ENCODE measurements at regions not wholly inside any gene's neighbourhood (a gene's known extent, or its start where the extent isn't known, plus 50 kb on each side); places are given as distances from the start of the nearest gene placed in this dataset.
"Not testable (repeated sequence)": the region's sequence is repeated elsewhere in the genome, so short reads cannot be mapped to it uniquely, and the experiment has no call there.

- no peak overlapping the region for H3K4me3 ChIP-seq (ENCODE audit: low read length)
These were observed 95.4 kb upstream of the DAZL start for GRCh38 chr3:16700651-16701050.

GRCh38 chr3:16704941-16705340 lies 99.7 kb upstream of the DAZL start:
- no peak overlapping the region for H3K4me3 ChIP-seq (ENCODE audit: low read length)
- DNase-seq (ENCODE audit: low read depth, low spot score), result no peak

More at GRCh38 chr3:16700651-16701050, 95.4 kb upstream of the DAZL start:
- DNase-seq (ENCODE audit: low read depth, low spot score), result no peak

GRCh38 chr3:16707260-16707659 lies 102.0 kb upstream of the DAZL start:
- H3K4me3 ChIP-seq (ENCODE audit: low read length), result no peak overlapping the region
- no peak for DNase-seq (ENCODE audit: low read depth, low spot score)

GRCh38 chr3:16708285-16708684 lies 103.1 kb upstream of the DAZL start:
- no peak overlapping the region for H3K4me3 ChIP-seq (ENCODE audit: low read length)

GRCh38 chr3:16711691-16712090 lies 106.5 kb upstream of the DAZL start:
- not testable (repeated sequence) for DNase-seq (ENCODE audit: low read depth, low spot score); H3K4me3 ChIP-seq (ENCODE audit: low read length)

More at GRCh38 chr3:16708285-16708684, 103.1 kb upstream of the DAZL start:
- DNase-seq (ENCODE audit: low read depth, low spot score), result no peak

GRCh38 chr3:16715281-16715680 lies 110.1 kb upstream of the DAZL start:
- no peak overlapping the region for H3K4me3 ChIP-seq (ENCODE audit: low read length)
- no peak for DNase-seq (ENCODE audit: low read depth, low spot score)

GRCh38 chr3:16719426-16719825 lies 114.2 kb upstream of the DAZL start:
- DNase-seq (ENCODE audit: low read depth, low spot score), result no peak
- H3K4me3 ChIP-seq (ENCODE audit: low read length), result no peak overlapping the region

GRCh38 chr3:16720367-16720940 lies 115.2 kb upstream of the DAZL start:
- H3K4me3 ChIP-seq (ENCODE audit: low read length), result no peak overlapping the region
- DNase-seq (ENCODE audit: low read depth, low spot score), result no peak

- no peak overlapping the region for H3K4me3 ChIP-seq (ENCODE audit: low read length)
- DNase-seq (ENCODE audit: low read depth, low spot score), result no peak
These were observed 116.3 kb upstream of the DAZL start for GRCh38 chr3:16721494-16721893.

- DNase-seq (ENCODE audit: low read depth, low spot score), result peak; percentile 68
- no peak overlapping the region for H3K4me3 ChIP-seq (ENCODE audit: low read length)
These were observed 118.8 kb upstream of the DAZL start for GRCh38 chr3:16723978-16724377.

GRCh38 chr3:16724487-16724886 lies 119.3 kb upstream of the DAZL start:
- no peak overlapping the region for H3K4me3 ChIP-seq (ENCODE audit: low read length)
- no peak for DNase-seq (ENCODE audit: low read depth, low spot score)

- no peak overlapping the region for H3K4me3 ChIP-seq (ENCODE audit: low read length)
- DNase-seq (ENCODE audit: low read depth, low spot score), result no peak
These were observed 120.7 kb upstream of the DAZL start for GRCh38 chr3:16725972-16726371.

GRCh38 chr3:16728770-16729745 lies 123.8 kb upstream of the DAZL start:
- DNase-seq (ENCODE audit: low read depth, low spot score), result no peak
- no peak overlapping the region for H3K4me3 ChIP-seq (ENCODE audit: low read length)

- DNase-seq (ENCODE audit: low read depth, low spot score), result no peak
- no peak overlapping the region for H3K4me3 ChIP-seq (ENCODE audit: low read length)
These were observed 133.2 kb upstream of the DAZL start for GRCh38 chr3:16738451-16738850.

- no peak for DNase-seq (ENCODE audit: low read depth, low spot score)
- H3K4me3 ChIP-seq (ENCODE audit: low read length), result no peak overlapping the region
These were observed 134.4 kb upstream of the DAZL start for GRCh38 chr3:16739541-16740105.

- H3K4me3 ChIP-seq (ENCODE audit: low read length), result no peak overlapping the region
- no peak for DNase-seq (ENCODE audit: low read depth, low spot score)
These were observed 135.3 kb upstream of the DAZL start for GRCh38 chr3:16740515-16740914.

GRCh38 chr3:16741103-16741758 lies 136.0 kb upstream of the DAZL start:
- H3K4me3 ChIP-seq (ENCODE audit: low read length), result no peak overlapping the region
- no peak for DNase-seq (ENCODE audit: low read depth, low spot score)

- DNase-seq (ENCODE audit: low read depth, low spot score), result no peak
These were observed 136.7 kb upstream of the DAZL start for GRCh38 chr3:16741890-16742289.

GRCh38 chr3:16743276-16743675 lies 138.1 kb upstream of the DAZL start:
- no peak for DNase-seq (ENCODE audit: low read depth, low spot score)
- no peak overlapping the region for H3K4me3 ChIP-seq (ENCODE audit: low read length)

More at GRCh38 chr3:16741890-16742289, 136.7 kb upstream of the DAZL start:
- H3K4me3 ChIP-seq (ENCODE audit: low read length), result no peak overlapping the region
